AG04449 (cell line): ENCODE measurements at regions not wholly inside any gene's neighbourhood (a gene's known extent, or its start where the extent isn't known, plus 50 kb on each side); places are given as distances from the start of the nearest gene placed in this dataset.

ENCODE experiments used
- CTCF ChIA-PET: fragments of 350-600 bp; formaldehyde crosslinking; extraction: SDS; loops from one replicate; lab custom pipeline; 2021; ENCODE audit warnings: antibody characterized with exemption; lab: Yijun Ruan, JAX
- POLR2A ChIA-PET: fragments of 400-600, 350-600 bp; formaldehyde crosslinking; extraction: SDS; loops from one replicate; lab custom pipeline; 2020; ENCODE audit warnings: antibody characterized with exemption, inconsistent platforms; lab: Yijun Ruan, JAX
- DNase-seq: peaks from one replicate; pipeline ENCODE4 v3.0.0-alpha.2; 2010; ENCODE audit warnings: low read depth, low spot score
- H3K4me3 ChIP-seq: 2 replicates; pipeline ENCODE4 v1.5.1; 2011; ENCODE audit warnings: low read depth, mild to moderate bottlenecking, control low read depth, low read length
- TF ChIP-seq, protein P1 (sequence below): IDR thresholded peaks from one replicate; pipeline ENCODE4 v1.5.1; 2011; ENCODE audit warnings: mild to moderate bottlenecking, moderate library complexity, low read length, control low read depth, inconsistent platforms; ENCODE audit not compliant: insufficient read depth; ENCODE audit errors: missing control alignments

DNA sequence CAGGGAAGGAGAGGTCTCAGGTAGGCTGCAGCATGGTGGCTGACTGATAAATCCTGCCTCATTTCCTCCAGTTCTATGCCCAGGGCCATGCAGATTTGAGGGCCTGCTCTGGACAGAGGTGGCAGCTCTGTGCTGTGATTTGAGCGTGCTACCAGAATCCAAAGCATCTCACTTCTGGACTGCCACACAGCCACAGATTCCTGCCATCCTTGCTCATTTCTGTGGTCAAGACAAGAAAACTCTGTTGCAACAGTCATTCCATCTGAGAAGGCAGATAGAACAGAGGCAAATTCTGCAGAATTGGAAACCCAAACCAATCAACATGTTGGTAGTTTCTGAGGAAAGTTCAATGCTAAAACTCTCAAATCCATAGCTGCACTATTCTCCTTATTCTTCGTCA is 102.8 kb upstream of the GALNT2 start:
- TF ChIP-seq, protein P1, sequence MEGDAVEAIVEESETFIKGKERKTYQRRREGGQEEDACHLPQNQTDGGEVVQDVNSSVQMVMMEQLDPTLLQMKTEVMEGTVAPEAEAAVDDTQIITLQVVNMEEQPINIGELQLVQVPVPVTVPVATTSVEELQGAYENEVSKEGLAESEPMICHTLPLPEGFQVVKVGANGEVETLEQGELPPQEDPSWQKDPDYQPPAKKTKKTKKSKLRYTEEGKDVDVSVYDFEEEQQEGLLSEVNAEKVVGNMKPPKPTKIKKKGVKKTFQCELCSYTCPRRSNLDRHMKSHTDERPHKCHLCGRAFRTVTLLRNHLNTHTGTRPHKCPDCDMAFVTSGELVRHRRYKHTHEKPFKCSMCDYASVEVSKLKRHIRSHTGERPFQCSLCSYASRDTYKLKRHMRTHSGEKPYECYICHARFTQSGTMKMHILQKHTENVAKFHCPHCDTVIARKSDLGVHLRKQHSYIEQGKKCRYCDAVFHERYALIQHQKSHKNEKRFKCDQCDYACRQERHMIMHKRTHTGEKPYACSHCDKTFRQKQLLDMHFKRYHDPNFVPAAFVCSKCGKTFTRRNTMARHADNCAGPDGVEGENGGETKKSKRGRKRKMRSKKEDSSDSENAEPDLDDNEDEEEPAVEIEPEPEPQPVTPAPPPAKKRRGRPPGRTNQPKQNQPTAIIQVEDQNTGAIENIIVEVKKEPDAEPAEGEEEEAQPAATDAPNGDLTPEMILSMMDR: no peak
- CTCF ChIA-PET: no interaction called here
- no peak overlapping the region for H3K4me3 ChIP-seq
- DNase-seq: no peak
- POLR2A ChIA-PET: no interaction called here

DNA sequence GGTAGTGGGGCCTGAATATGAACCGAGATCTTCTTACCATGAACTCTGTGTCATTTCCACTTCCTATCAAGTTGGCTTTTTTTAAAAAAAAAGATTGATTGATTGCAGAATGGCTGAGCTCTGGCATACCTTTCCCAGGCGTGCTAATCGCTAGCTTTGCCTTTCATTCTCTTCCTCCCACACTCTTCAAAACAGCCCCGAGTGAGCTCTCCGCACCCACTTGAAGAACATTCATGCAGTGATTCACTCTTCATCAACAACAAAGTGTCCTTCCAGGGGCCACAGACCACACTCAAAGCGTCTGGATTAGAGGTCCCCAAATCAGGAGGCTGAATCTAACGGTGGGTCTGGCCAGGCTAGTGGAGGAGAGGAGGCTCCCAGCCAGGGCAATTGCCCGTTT is 96.3 kb upstream of the GALNT2 start:
- CTCF ChIA-PET: no interaction called here
- POLR2A ChIA-PET: no interaction called here
- TF ChIP-seq, protein P1: no peak
- H3K4me3 ChIP-seq: no peak overlapping the region
- no peak for DNase-seq

DNA sequence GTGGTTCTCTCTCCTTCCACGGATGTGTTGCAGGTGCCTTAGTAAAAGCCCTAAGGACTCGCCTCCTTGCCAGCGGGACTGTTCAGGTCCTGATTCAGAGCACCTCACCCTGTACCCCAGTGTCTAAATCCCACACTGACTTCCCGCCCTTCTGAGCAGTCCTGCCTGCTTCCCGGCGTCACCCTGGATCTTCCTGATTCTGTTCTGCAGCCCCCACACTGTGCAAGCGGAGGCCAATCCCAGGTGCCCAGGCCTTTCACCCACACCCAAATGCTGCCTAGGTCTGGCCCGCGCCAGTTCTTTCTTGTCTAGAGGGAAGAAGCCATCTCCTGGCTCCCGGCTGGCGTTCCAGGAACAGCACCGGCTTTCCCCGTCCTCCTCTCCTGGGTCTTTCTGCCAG is 95.9 kb upstream of the GALNT2 start:
- POLR2A ChIA-PET: no interaction called here
- DNase-seq: no peak
- no peak overlapping the region for H3K4me3 ChIP-seq
- TF ChIP-seq, protein P1: no peak
- CTCF ChIA-PET: no interaction called here

DNA sequence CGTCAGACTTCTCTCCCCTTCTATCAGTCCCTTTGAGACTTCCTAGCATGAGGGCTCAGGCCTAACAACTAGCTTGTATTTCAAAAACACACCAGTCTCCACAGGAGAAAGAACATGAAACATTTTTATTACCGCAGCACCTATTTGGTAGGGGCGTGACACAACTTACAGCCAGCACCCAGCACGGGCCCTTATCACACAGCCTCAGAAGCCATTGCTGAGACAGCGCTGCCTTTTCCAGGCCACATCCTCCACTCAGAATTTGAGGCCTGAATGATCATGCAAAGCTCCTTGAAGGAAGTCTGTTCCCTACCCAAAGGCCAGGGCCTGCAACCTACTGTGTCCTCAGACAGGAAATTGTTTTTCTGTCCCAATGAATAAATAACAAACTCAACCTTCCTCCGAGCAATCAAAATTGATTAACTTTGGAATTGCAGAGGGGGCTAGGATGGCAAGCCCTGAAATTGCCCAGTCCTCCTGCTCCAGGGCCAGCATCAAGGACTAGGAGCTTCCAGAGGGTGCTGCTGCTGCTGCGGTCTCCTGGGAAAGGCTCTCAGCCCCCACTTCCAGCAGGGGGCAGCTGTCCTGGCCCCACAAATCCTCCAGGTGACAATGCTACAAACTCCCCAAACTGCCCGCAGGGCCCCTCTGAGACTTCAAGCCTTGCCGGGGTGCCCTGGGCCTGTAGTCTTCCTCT is 94.3 kb upstream of the GALNT2 start:
- H3K4me3 ChIP-seq: no peak overlapping the region
- DNase-seq: no peak
- TF ChIP-seq, protein P1: peak; percentile 20
- CTCF ChIA-PET: no interaction called here
- POLR2A ChIA-PET: no interaction called here

DNA sequence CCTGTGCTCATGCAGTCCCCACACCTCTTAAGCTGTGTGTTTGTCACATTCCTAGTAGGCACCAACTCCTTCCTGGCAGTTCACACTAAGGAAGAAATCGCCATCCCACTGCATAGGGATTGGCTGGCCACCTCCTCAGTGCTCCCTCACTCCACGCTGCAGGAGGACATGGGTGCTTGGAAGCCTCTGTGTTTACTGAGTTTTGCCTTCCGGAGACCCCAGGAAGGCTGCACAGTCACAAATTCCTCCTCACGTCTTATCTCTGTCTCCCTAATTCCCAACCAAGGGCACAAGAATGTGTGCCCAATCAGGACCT is 93.8 kb upstream of the GALNT2 start:
- CTCF ChIA-PET: no interaction called here
- TF ChIP-seq, protein P1: no peak
- POLR2A ChIA-PET: no interaction called here
- DNase-seq: no peak
- no peak overlapping the region for H3K4me3 ChIP-seq

DNA sequence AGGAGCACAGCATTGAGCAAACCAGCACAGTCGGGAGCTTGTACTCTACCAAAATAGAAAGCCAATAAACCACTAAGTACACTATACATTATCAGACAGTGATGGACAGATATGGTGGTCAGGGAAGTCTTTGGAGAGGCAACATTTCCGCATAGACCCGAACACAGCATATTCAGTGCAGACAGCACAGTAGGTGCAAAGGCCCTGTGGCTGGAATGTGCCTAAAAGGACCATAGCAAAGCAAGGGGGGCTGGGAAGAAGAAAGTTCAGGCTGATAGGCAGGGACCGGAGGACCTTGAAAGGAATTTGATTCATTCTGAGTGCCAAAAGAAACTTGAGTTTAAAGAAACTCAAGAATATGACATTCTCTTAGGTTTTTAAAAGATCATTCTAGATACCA is 92.0 kb upstream of the GALNT2 start:
- CTCF ChIA-PET: no interaction called here
- POLR2A ChIA-PET: no interaction called here
- H3K4me3 ChIP-seq: no peak overlapping the region
- no peak for DNase-seq
- TF ChIP-seq, protein P1: no peak
